ENCODE measurements at regions not wholly inside any gene's neighbourhood (a gene's known extent, or its start where the extent isn't known, plus 50 kb on each side); places are given as distances from the start of the nearest gene placed in this dataset.

- TF ChIP-seq GATA3 (IDR thresholded peaks at IDR 0.05; ENCODE audit: low read depth, low read length) (no peak), GATA2 (IDR thresholded peaks at IDR 0.05; ENCODE audit: low read depth, low read length) (no peak)
Measured at GRCh38 chr13:40083841-40084240, 428.4 kb downstream of the COG6 start.

Measured in SH-SY5Y (cell line).